ENCODE measurements at regions not wholly inside any gene's neighbourhood (a gene's known extent, or its start where the extent isn't known, plus 50 kb on each side); places are given as distances from the start of the nearest gene placed in this dataset.
"Not testable (repeated sequence)": the region's sequence is repeated elsewhere in the genome, so short reads cannot be mapped to it uniquely, and the experiment has no call there.

DNA sequence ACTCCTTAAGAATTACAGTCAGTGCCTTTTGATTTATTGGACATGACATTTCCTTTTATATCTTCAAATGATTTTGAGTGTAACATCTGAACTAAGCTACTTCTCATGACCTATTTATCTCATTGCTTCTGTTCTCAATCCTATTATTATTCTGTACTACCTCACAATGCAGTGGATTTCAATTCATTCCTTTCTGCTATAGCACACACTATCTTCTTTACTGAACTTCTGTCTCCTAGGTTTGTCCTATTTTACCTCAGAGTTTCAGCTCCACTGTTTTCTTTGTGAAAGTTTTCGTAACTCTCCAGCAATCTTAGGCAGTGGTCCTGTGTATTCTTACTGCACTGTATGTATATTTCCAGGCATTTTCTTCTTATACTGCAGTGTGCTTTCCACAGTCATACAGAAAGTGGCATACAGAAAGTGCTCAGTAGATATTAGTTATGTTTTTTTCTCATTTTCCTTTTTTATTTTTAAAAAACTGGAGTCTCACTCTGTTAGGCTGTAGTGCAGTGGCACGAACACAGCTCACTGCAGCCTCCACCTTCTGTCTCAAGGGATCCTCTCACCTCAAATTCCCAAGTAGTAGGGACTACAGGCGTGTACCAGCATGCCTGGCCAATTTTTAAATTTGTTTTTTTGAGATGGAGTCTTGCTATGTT, 368.6 kb upstream of the RGS6 start:
- DNase-seq (ENCODE audit: low read depth in 2 of 2): no peak

DNA sequence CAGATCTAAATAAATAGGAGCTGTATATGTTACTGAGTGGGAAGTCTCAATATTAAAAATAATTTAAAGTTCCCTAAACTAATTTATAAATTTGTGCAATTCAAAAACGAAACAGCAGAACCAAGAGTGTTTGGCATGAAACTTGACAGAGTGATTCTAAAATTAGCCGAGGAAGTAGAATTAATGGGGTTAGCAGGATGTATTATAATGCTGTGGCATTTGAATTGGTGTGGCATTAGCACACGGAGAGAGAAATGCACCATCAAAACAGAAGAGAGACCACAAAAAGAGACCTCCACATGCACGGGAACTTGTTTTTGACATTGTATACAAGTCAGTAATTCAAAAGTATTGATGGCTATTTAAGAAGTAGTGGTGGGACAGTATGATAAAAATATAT, 366.0 kb upstream of the RGS6 start:
- DNase-seq (ENCODE audit: low read depth in 2 of 2): no peak

DNA sequence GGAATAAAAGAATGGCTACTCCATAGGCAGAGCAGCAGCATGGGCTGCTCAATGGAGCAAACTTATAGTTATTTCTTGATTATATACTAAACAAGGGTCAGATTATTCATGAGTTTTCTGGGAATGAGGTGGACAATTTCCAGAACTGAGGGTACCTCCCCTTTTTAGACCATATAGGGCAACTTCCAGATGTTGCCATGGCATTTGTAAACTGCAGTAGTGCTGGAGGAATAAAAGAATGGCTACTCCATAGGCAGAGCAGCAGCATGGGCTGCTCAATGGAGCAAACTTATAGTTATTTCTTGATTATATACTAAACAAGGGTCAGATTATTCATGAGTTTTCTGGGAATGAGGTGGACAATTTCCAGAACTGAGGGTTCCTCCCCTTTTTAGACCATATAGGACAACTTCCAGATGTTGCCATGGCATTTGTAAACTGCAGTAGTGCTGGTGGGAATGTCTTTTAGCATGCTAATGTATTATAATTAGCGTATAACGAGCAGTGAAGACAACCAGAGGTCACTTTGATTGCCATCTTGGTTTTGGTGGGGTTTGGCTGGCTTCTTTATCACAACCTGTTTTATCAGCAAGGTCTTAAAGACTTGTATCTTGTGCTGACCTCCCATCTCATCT, 364.6 kb upstream of the RGS6 start:
- not testable (repeated sequence) for DNase-seq (ENCODE audit: low read depth in 2 of 2)

DNA sequence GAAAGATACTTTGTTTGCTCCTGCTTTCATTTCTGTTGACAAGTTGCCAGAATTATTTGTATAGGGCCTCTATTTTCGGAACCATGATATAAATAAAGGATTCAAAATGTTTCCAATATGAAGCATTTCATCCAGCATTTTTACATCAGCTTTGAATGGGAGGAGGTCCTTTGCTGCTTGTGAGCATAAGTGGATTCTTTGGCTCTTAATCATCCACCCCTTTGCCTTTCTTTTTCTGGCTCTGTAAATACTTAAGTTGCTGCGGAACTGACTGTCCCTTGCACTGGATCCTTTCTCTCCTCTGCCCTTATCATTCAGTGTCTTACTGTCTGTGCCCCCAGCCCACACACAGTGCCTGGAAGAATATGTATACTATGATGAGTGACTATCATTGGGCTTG, 357.3 kb upstream of the RGS6 start:
- DNase-seq (ENCODE audit: low read depth in 2 of 2): no peak

DNA sequence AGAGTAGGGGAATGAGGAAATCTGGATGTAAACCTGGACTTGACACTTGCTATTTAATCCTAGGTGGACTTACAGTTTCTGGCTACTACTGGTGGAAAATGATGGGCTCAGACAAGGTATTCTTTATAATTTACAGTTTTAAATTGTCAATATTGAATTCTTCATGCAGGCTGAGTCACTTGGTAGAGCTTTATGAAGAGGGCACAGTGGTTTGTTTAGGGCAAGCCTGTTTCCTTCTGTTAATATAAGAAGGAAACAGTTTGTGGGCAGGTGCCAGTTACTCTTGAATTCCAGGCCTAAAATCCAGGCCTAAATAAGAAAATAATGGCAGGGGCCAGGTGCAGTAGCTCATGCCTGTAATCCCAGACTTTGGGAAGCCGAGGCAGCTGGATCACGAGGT, 355.8 kb upstream of the RGS6 start:
- DNase-seq (ENCODE audit: low read depth in 2 of 2): no peak

DNA sequence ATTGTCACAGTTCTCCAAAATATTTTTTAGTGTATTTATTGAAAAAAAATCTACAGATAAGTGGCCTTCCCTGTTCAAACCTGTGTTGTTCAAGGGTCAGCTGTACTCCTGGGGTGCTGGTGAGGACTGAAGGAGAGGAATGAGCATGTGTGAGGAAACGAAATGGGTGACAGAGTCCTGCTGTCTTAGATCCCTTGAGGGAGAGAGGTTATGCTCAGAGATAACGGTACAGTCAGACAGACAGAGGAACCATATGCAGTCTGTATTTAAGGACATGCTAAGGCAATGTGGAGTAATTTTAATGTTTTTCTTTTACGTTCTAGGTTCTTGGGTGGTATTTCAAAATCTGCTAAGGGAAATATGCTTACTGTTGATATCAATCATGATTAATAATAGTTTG, 352.9 kb upstream of the RGS6 start:
- no peak for DNase-seq (ENCODE audit: low read depth in 2 of 2)

DNA sequence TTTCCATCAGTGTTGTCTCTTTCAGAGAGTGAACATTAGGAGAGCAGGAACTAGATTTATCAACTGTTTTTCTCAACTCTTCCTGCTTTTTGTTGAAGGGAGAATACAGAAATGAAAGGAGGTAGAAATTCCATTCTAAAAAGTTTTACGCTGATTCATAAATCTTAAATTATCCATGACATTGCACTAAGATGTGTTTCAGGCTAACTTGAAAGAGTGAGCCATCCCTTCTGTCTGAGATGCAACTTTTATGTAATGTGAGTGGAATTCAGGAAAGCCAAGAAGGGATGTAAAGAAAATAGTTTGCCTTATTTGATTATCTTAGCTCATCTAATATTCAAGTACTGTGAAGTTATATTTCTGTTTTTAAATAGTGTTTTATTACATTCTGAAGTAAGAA, 349.5 kb upstream of the RGS6 start:
- DNase-seq (ENCODE audit: low read depth in 2 of 2): no peak

DNA sequence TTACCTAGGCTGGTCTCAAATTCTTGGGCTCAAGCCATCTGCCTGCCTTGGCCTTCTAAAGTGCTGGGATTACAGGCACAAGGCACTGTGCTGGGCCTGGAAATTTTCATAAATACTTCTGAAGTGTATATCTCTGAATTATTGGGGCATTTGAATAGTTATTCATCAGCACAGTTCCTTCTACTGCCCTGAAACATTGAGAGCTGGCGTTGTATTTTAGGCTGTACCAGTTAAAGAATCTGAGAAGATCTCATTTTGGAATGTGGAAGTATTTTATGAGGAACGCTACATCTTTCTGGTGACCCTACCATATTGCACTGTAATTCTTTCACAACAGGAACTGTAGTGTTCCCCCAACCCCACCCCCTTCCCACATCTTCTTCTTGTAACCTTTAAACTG, 349.0 kb upstream of the RGS6 start:
- no peak for DNase-seq (ENCODE audit: low read depth in 2 of 2)

DNA sequence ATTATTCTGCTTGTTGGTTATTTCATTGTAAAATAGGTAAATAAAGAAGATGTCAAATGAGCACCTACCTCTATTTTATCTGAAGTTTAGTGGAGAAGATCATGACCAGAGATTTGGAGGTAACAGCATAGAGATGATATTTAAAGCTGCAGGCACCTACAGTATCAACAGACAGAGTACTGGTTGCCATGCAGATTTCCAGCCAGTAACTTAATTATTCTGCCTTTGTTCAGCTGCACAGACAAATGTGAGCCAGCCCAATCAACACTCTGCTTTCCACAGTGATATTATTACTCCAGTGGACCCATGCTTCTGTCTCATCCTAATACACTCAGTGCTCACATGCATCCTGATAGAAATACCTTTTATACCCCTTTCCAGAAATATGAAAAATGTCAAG, 348.5 kb upstream of the RGS6 start:
- no peak for DNase-seq (ENCODE audit: low read depth in 2 of 2)

DNA sequence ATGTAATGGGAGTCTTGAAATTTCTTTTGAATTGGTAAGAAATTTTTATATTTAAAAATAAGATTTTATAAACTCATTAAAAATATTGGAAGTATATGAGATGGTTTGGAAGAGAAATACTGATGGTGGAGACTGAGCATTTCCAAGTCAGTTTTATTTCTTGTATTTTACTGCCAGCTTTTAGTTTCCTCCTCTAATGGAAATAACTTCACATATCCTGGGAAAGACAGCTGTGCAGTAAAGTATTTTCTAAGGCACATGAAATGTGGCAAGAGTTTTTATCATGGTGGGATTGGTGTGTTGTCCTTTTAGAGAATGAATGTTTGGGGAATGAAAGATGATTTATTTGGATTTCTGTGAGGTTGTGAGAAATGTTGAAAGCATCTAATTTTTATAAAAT, 346.9 kb upstream of the RGS6 start:
- no peak for DNase-seq (ENCODE audit: low read depth in 2 of 2)

DNA sequence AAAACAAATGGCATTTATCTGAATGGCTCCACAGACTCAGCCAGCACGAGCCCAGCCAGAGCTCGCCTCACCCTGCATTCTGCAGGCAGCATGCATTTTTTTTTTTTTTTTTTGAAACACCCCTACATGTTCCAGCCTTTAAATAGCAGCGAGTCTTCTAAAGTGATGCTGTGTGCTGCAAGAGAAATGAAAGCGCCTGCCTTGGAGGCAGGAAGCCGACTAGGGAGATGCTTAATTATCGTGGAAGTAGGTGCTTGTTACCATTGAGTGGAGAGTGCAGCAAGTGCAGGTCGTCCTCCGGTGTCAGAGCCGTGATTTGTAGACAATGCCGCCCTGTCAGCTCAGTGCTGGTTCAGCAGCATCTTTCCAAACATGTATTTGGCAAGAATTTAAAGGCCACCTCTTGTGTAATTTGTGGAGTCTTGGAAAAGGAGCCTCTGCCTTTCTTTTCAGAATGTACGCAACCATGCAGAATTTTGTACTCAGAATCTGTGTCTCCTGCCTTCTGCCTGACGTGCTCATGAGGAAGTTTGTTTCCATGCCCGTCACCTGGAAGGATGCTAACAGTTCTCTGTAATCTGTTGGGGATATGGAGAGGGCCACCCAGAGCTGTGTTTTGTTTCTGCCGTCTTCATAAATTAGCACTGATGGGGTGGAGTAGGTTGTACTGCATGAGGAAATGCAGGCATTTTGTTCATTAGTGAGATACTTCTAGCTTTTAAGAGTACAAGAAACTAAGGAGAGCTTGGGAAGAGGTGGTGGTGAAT, 345.9 kb upstream of the RGS6 start:
- DNase-seq (ENCODE audit: low read depth in 2 of 2): no peak

DNA sequence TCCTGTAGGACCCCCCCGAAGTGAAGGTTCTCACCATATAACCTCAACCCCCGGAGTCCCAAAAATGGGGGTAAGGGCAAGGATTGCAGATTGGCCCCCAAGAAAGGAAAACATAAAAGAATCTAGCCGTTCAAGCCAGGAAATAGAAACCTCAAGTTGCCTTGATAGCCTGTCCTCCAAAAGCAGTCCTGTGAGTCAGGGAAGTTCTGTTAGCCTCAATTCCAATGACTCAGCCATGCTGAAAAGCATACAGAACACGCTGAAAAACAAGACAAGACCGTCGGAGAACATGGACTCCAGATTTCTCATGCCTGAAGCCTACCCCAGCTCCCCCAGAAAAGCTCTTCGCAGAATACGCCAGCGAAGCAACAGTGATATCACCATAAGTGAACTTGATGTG, 344.2 kb upstream of the RGS6 start:
- no peak for DNase-seq (ENCODE audit: low read depth in 2 of 2)

DNA sequence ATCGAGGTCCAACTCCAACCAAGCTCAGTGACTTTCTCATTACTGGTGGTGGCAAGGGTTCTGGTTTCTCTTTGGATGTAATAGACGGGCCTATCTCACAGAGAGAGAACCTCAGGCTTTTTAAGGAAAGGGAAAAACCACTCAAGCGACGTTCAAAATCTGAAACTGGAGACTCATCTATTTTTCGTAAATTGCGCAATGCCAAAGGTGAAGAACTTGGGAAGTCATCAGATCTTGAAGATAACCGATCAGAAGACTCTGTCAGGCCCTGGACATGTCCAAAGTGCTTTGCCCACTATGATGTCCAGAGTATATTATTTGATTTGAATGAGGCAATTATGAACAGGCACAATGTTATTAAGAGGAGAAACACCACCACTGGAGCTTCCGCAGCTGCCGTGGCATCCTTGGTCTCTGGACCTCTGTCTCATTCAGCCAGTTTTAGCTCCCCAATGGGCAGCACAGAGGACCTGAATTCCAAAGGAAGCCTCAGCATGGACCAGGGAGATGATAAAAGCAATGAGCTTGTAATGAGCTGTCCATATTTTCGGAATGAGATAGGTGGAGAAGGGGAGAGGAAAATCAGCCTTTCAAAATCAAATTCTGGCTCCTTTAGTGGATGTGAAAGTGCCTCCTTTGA, 343.5 kb upstream of the RGS6 start:
- DNase-seq (ENCODE audit: low read depth in 2 of 2): no peak

DNA sequence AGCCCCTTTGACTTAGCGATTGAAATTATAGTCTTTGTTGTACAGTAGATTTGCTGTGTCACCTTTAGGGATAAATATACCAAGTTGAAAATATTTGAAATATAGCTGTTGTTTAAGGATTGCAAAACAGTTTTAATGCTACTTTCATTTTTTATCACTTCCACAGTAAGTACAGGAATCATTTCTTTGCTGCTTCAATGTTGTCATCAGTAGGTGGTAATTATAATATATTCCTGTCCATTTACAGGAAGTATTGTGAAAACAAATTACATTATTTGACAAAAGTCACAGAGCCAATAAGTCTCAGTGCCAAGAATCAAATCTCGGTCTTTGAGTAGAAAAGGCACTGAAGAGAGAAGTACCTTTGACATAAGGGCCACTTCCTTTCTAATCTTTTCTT, 342.6 kb upstream of the RGS6 start:
- DNase-seq (ENCODE audit: low read depth in 2 of 2): no peak

DNA sequence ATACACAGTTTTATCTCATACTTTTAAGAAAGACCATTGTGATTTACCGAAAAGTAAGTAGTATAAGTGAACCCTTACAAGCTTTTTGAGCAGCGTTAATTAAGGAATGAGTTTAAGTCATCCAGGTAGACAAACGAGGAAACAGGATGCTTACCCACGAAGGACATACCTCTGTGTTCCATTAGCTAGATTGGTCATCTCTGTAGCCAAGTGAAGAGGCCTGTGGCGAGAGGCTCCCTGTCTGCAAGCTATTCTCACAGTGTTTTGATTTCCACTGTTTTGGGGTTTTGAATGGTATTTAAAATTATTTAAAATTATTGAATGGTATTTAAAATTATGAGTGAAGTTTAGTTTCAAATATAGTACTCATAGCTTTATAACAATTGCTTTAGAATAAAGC, 342.1 kb upstream of the RGS6 start:
- DNase-seq (ENCODE audit: low read depth in 2 of 2): no peak

DNA sequence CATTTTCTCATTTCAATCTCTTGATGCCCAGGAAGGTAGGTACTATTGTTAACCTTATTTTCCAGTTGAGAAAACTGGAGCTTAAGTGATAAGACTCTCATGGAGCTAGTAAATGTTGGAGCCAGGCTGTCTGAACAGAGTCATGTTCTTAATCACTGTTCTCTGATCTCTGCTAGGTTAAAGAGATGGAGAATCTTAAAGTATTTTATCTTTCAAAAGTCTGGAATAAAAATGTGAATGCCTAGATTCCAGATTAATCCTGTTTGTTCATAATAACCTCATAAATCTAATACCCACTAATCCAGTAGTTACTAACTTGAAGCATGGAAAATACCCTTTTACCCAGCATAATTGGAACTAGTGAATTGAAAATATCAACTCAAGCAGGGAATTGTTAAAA, 341.0 kb upstream of the RGS6 start:
- DNase-seq (ENCODE audit: low read depth in 2 of 2): no peak

DNA sequence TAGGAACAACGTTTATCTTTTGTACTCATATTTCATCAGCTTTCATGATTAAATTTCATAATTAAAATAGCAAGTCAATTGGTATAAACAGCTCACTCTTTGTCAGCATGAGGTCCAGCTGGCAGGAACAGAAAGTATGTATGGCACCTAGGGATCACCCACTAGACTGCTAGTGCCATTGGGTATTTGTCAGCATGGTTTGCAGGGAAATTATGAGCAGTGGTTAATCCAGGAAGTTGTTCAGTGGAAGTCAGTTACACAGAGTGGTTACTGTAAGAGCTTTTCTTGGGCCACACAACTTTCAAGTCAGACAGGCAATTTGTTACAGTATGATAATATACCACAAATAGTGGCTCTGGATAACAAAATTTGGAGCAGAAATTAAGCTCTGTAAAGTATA, 340.3 kb upstream of the RGS6 start:
- DNase-seq (ENCODE audit: low read depth in 2 of 2): no peak

DNA sequence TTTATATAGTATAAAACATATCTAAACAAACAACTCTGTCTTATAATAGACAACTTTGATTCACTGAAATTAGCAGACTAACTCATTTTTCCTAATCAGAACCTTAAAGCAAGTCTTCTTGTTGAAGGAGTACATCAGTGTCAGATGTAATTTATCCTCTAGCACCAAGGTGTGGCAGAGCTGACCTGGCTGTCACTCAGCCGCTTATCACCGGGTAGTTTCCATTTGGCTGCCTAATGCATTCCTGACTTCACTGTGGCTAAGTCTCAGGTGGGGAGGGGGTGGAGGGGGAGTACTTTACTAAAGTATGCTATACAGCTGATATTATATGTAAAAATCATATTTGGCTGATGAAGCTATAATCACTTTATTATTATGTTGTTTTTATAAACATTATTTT, 339.9 kb upstream of the RGS6 start:
- DNase-seq (ENCODE audit: low read depth in 2 of 2): no peak

DNA sequence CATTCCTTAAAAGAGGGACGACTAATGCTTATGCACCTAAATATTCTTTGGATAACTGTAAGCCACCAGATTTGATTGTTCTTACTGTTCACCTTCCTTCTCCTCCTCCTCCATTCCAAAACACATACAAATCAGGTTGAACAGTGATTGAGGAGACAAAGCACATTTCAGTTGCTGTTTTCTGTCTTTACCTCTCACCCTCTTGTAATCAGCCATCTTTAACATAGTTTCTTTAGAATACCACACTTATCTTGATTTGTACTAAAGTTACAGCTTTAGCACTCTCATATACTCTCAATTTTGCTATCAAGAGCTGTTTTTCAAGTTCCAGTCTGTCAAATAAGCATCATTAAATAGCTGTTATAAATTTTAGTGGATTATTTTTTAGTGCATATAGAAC, 338.3 kb upstream of the RGS6 start:
- DNase-seq (ENCODE audit: low read depth in 2 of 2): no peak

DNA sequence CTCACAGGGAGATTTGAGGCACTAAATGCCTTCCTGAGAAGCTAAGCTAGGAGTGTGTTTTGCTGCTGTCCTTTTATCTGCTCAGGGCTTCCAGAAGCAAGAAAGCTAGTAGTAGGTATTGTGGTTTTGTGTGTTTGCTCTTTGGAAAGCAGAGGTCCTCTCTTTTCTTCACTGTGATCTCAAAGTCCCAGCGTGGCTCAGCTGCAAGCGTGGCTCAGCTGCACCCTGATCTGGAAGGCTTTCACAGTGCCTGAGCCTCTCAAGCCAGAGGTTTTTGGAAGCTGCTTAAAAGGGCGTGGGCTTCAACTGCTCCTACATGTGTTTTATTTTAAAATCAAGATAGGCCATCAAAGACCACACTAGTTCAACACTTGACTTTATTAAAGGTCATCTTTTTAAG, 337.4 kb upstream of the RGS6 start:
- DNase-seq (ENCODE audit: low read depth in 2 of 2): no peak

DNA sequence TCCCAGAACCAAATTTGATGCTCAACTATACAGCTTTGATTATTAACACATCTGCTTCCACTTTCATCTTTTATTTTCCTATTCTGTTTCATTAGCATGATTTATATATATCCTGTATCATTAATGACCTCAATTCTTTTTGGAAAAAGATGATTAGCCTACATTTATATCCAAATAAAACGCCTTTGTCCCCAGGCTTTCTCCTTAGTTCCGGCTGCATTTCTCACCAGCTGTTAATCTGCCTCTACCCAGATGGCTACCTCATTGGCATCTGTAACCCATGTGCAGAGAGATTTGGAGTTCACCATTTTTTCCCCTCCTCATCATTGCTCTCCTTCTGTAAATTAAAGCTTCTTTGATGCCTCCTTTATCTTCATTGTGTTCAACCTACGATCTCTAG, 336.8 kb upstream of the RGS6 start:
- DNase-seq (ENCODE audit: low read depth in 2 of 2): no peak

DNA sequence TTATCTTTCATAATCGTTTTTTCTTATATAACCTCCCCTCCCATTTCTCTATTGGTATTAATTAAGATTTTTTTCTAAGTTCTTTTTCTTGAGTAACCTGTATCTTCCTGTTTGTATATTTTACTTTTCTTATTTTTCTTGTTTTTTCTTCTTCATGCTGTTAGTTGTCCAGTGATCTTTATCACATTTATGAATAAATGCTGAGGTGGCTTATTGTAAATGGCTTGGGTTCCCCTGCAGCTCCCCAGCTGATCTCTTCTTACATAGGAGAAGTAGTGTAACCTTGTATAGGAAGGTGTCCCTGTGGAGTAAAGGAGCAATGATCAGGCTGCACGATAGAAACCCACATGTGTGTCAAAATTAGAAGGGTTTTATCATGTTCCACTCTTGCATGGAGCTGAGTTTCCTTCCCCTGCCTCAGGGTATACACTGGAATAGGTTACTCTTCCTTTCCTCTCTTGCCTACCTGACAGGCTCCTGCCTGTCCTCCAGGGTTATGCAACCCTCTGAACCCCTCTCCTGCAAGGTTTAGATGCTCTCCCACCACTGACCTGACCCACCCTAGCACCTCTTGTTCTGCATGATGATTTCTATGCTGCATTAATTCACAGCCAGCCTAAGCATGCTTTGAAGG, 334.8 kb upstream of the RGS6 start:
- no peak for DNase-seq (ENCODE audit: low read depth in 2 of 2)

All from stimulated activated CD8-positive, alpha-beta memory T cell treated with anti-CD3 and anti-CD28 coated beads, Interleukin-7, amount 100 ng/mL, for 4 hours (primary cell).